OCI-LY1 (cell line): ENCODE measurements at regions not wholly inside any gene's neighbourhood (a gene's known extent, or its start where the extent isn't known, plus 50 kb on each side); places are given as distances from the start of the nearest gene placed in this dataset.
A peak's percentile ranks its signal among the peaks of the same experiment; 100 is the strongest.

Experiments
- H2AFZ ChIP-seq: fragments of 200-600 bp; sonication (generic), shearing (Covaris generic); 2 replicates; pipeline ENCODE4 v1.6.0; 2014; ENCODE audit warnings: antibody characterized with exemption, mild to moderate bottlenecking, low read length
- H3F3A ChIP-seq: fragments of 200-600 bp; sonication (generic), shearing (Covaris generic); 2 replicates; pipeline ENCODE4 v1.6.0; 2014; ENCODE audit warnings: mild to moderate bottlenecking, antibody characterized with exemption, low read length, moderate library complexity; ENCODE audit not compliant: insufficient read depth
- H3K27ac ChIP-seq: fragments of 200-600 bp; sonication (generic); 2 replicates; pipeline ENCODE4 v1.5.1; 2014; ENCODE audit warnings: low read length, mixed run types, mild to moderate bottlenecking, low read depth; ENCODE audit not compliant: poor library complexity, severe bottlenecking
- H3K27me3 ChIP-seq: fragments of 200-600 bp; sonication (generic); 2 replicates; pipeline ENCODE4 v1.6.0; 2014; ENCODE audit warnings: antibody characterized with exemption, mild to moderate bottlenecking, low read length, moderate library complexity; ENCODE audit not compliant: insufficient read depth
- H3K36me3 ChIP-seq: fragments of 200-600 bp; sonication (generic); 2 replicates; pipeline ENCODE4 v1.6.1; 2014; ENCODE audit warnings: mild to moderate bottlenecking, antibody characterized with exemption, low read length, moderate library complexity, mixed read lengths; ENCODE audit not compliant: insufficient read depth
- H3K4me1 ChIP-seq: fragments of 200-600 bp; sonication (generic); 2 replicates; pipeline ENCODE4 v1.5.1; 2014; ENCODE audit warnings: mild to moderate bottlenecking, low read length, moderate library complexity; ENCODE audit not compliant: insufficient read depth, severe bottlenecking
- H3K4me2 ChIP-seq: fragments of 200-600 bp; sonication (generic), shearing (Covaris generic); 2 replicates; pipeline ENCODE4 v1.6.1; 2014; ENCODE audit warnings: low read length
- H3K4me3 ChIP-seq: fragments of 200-600 bp; sonication (generic); 2 replicates; pipeline ENCODE4 v1.5.1; 2014; ENCODE audit warnings: low read length, low read depth, mild to moderate bottlenecking, mixed read lengths; ENCODE audit not compliant: poor library complexity, severe bottlenecking
- H3K79me2 ChIP-seq: fragments of 200-600 bp; shearing (Covaris generic); 2 replicates; pipeline ENCODE4 v1.6.1; 2016; ENCODE audit warnings: mixed run types, low read length, mixed read lengths; ENCODE audit not compliant: insufficient read depth
- H3K9ac ChIP-seq: fragments of 200-600 bp; sonication (generic), shearing (Covaris generic); 2 replicates; pipeline ENCODE4 v1.6.1; 2014; ENCODE audit warnings: mild to moderate bottlenecking, low read length, mixed read lengths
- H3K9me2 ChIP-seq: fragments of 200-600 bp; sonication (generic), shearing (Covaris generic); 2 replicates; pipeline ENCODE4 v1.6.1; 2014; ENCODE audit warnings: low read depth, mild to moderate bottlenecking, low read length, mixed read lengths
- H3K9me3 ChIP-seq: fragments of 200-600 bp; shearing (Covaris generic); 2 replicates; pipeline ENCODE4 v1.6.1; 2014; ENCODE audit warnings: low read length, mixed read lengths
- H4K20me1 ChIP-seq: fragments of 200-600 bp; sonication (generic), shearing (Covaris generic); 2 replicates; pipeline ENCODE4 v1.6.0; 2016; ENCODE audit warnings: mild to moderate bottlenecking, low read length; ENCODE audit not compliant: insufficient read depth
- EZH2 ChIP-seq: fragments of 200-600 bp; sonication (generic), shearing (Covaris generic); IDR thresholded peaks from 2 replicates; pipeline ENCODE4 v1.8.0; 2017; ENCODE audit warnings: borderline replicate concordance, mixed run types, mild to moderate bottlenecking, antibody characterized with exemption, low read length, moderate library complexity, mixed read lengths
- TF ChIP-seq, protein P1 (sequence below): fragments of 200-600 bp; sonication (generic), shearing (Covaris generic); IDR thresholded peaks from 2 replicates; pipeline ENCODE4 v1.5.1; 2017; ENCODE audit warnings: mild to moderate bottlenecking, antibody characterized with exemption, low read length, moderate library complexity, mixed read lengths

DNA sequence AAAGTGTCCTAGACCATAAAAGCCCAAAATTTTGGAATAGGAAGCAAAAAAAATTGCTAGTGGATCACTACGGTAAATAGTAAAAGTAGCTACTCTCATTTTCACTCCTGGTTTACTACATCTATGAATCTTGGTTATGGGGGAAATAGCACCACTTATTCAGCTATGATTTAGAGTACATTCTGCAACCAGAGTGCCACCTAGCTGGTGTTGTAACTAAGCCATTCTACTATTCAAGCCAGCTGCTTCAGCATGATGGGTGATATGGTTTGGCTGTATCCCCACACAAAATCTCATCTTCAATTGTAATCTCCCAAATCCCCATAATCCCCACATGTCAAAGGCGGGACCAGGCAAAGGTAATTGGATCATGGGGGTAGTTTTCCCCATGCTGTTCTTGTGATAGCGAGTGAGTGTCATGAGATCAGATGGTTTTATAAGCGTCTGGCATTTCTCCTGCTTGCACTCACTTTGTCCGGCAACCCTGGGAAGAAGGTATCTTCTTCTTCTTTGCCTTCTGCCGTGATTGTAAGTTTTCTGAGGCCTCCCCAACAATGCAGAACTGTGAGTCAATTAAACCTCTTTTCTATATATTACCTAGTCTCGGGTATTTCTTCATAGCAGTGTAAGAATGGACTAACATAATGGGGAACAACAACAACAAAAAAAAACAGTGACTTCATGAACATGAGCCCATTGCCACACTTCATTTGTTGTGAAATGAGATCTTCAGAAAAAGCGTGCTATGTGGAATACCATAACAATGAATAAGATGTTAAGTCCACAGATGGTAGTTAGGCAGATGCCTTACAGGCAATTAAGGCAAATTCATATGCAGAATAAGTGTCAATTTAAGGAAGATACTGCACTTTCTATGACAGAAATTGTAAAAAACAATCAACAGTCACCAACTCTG lies 280.1 kb downstream of the PABPC4L start:
- Histone ChIP-seq H3K4me1 (no peaks in the 10 kb centered on the region), H2AFZ (no peak overlapping the region), H3K79me2 (no peaks in the 10 kb centered on the region), H3K4me3 (no peak overlapping the region), H3K9ac (no peak overlapping the region), H3K9me2 (no peaks in the 10 kb centered on the region), H3K36me3 (no peaks in the 10 kb centered on the region), H3K9me3 (no peaks in the 10 kb centered on the region), H4K20me1 (no peaks in the 10 kb centered on the region), H3F3A (no peaks in the 10 kb centered on the region), H3K27ac (no peak overlapping the region), H3K27me3 (no peaks in the 10 kb centered on the region), H3K4me2 (no peak overlapping the region)
- TF ChIP-seq, protein P1, sequence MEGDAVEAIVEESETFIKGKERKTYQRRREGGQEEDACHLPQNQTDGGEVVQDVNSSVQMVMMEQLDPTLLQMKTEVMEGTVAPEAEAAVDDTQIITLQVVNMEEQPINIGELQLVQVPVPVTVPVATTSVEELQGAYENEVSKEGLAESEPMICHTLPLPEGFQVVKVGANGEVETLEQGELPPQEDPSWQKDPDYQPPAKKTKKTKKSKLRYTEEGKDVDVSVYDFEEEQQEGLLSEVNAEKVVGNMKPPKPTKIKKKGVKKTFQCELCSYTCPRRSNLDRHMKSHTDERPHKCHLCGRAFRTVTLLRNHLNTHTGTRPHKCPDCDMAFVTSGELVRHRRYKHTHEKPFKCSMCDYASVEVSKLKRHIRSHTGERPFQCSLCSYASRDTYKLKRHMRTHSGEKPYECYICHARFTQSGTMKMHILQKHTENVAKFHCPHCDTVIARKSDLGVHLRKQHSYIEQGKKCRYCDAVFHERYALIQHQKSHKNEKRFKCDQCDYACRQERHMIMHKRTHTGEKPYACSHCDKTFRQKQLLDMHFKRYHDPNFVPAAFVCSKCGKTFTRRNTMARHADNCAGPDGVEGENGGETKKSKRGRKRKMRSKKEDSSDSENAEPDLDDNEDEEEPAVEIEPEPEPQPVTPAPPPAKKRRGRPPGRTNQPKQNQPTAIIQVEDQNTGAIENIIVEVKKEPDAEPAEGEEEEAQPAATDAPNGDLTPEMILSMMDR = peak; percentile 53; the same call in 1 of the 2 replicates
- TF ChIP-seq EZH2 = no peak

DNA sequence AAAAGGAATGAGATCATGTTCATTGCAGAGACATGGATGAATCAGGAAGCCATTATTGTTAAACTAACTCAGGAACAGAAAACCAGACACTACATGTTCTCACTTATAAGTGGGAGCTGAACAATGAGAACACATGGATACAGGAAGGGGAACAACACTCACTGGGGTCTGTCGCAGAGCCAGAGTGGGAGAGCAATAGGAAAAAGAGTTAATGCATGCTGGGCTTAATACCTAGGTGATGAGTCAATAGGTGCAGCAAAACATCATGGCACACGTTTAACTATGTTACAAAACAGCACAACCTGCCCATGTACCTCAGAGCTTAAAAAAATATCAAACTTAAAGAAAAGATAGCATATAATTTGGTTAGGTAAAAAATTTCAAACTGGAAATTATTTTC lies 281.4 kb downstream of the PABPC4L start:
- no peaks in the 10 kb centered on the region for H3K27me3 ChIP-seq
- no peaks in the 10 kb centered on the region for H3K79me2 ChIP-seq
- no peak overlapping the region for H3K27ac ChIP-seq
- H3K36me3 ChIP-seq = no peaks in the 10 kb centered on the region
- no peaks in the 10 kb centered on the region for H4K20me1 ChIP-seq
- TF ChIP-seq, protein P1 = no peak
- TF ChIP-seq EZH2 = no peak
- H3K4me1 ChIP-seq = no peaks in the 10 kb centered on the region
- H3K4me3 ChIP-seq = no peak overlapping the region
- H3K9me2 ChIP-seq = no peaks in the 10 kb centered on the region
- no peak overlapping the region for H3K4me2 ChIP-seq
- H3K9me3 ChIP-seq = no peaks in the 10 kb centered on the region
- no peaks in the 10 kb centered on the region for H3F3A ChIP-seq
- H3K9ac ChIP-seq = no peak overlapping the region
- no peak overlapping the region for H2AFZ ChIP-seq

DNA sequence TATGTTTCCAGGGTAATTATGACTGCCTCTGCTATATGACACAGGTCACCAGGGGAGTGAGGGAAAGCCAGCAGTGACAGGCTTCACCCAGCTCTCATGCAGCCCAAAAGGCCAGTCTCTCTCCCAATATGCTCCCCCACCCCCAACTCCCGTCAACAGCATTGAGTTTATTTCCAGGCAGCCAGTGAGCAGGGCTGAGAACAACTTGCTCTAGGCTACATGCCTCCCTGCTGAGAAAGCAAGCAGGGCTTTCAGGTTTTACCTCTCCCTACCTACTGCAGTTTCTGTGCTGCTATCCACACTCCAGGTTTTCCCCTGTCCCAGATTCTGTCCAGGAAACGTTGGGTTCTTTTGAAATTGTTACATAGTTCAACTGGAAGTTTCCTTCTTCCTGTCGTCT lies 291.4 kb downstream of the PABPC4L start:
- Histone ChIP-seq H3K36me3 (no peaks in the 10 kb centered on the region), H3K9me3 (no peaks in the 10 kb centered on the region), H3K4me2 (no peak overlapping the region), H3K27me3 (no peaks in the 10 kb centered on the region), H3K79me2 (no peaks in the 10 kb centered on the region), H3K4me3 (no peak overlapping the region), H2AFZ (no peak overlapping the region), H4K20me1 (no peaks in the 10 kb centered on the region), H3K9me2 (no peaks in the 10 kb centered on the region), H3K4me1 (no peaks in the 10 kb centered on the region), H3K9ac (no peak overlapping the region), H3F3A (no peaks in the 10 kb centered on the region), H3K27ac (no peak overlapping the region)
- TF ChIP-seq, protein P1 = no peak
- no peak for TF ChIP-seq EZH2
